GM21526 (cell line): ENCODE measurements at regions not wholly inside any gene's neighbourhood (a gene's known extent, or its start where the extent isn't known, plus 50 kb on each side); places are given as distances from the start of the nearest gene placed in this dataset.
A peak's percentile ranks its signal among the peaks of the same experiment; 100 is the strongest.

ENCODE experiments used
- ATAC-seq: cut with Tn5 transposase; IDR thresholded peaks from one replicate; pipeline ENCODE4 v1.9.1; 2021; ENCODE audit warnings: moderate library complexity; ENCODE audit not compliant: unreplicated experiment, low FRiP score

DNA sequence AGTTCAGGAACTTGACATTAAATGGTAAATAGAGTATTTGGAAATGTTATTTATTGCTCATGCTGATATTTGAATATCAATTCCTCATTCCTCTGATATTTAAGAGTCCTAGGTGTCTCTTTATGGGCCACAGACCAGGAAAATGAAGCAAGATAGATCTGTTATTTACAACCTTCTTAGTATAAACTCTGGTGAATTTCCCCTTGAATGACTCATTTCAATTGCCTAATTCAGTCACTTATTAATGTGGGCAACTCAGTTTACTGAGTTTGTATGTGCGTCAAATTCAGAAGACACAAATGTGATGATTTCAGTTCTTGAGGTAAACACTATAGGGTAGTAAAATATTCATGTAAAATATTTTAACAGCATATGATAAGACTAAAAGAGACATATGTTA lies 1404.4 kb upstream of the PRMT6 start:
- ATAC-seq: no peak

DNA sequence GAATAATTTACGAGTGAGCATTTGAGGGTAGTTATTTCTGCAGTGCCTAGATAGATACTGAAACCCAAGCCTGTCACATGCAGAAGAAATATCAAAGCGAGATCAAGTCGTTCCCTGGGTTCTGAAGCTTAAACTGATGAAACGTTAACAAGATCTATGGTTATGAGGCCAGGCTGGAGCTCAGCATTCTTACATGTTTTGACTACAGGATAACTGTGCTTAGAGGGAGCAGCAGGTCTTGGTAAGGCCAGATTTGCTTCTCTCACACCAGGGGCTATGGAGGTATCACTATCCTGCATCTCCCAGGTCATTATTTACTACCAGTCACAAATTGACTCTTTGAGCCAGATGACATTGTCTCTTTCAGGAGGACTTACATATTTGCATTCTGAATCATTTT lies 1401.4 kb upstream of the PRMT6 start:
- no peak for ATAC-seq

DNA sequence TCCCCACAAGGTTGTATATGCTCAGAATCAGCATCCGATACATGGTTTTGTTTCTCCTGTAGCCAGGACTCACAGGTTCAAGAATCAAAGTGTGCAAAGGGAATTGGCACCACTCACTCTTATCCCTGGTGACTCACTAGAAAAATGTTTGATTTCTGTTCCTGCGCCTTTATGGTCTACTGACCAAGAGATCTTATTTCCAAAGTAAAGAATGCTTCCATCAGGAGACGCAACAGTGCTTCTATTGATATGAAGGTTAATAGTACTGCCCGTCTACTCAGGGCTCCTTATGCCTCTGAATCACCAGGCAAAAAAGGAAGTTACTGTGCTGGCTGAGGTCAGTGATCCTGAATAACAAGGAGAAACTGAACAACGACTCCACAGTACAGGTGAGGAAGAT lies 1392.0 kb upstream of the PRMT6 start:
- no peak for ATAC-seq

DNA sequence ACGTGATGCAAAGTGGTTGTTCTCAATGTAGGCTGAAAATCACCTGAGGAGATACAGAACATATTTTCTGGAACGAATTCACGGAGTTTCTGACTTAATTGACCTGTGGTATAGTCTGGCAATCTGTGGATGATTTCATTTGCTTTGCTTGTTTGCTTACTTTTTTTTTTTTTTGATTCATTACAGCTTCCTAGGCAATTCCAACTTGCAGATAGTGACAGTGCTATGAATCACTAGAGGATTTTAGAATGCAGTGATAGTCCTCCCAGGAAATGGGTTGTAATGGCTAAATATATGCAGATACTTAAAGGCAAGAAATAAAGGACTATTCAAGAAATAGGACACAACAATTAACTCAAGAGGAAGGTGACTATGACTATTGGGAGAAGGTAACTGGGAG lies 1378.1 kb upstream of the PRMT6 start:
- ATAC-seq: no peak

DNA sequence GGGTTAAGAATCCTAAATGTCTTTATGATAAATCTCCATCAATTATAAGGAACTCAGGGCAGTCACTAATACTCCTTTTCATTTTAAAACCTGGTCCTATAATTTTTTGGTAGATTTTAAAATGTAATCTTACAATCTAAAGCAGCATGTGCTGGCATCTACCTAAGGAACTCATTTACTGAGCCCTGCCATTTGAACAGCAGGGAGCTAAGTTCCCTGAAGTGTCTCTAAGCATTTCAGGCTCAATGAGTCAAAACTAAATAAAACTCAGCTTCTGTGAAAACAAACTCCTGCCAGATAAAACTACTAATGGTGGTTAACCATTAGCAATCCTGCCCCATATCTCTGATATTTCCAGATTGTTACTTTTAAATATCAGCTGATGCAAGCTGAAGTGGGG lies 1371.8 kb upstream of the PRMT6 start:
- no peak for ATAC-seq

DNA sequence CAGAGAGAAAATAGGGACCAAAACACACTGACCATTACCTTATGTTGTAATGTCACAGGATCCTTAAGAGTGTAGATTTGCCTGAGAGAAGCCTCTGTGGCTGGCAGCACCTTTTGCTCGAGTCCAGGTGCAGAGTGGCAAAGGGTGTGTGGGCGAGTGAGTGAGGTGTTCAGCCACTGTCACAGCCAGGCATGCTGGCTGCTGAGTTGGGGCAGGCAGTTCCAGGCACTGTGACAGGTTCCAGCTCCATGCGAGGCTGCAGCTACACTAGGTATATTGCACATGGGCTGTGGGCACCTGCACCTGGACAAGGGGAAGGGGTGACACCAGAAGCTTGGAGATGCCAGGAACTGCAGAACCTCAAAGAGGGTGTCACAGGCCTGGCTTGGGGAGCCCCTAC lies 1370.4 kb upstream of the PRMT6 start:
- no peak for ATAC-seq

DNA sequence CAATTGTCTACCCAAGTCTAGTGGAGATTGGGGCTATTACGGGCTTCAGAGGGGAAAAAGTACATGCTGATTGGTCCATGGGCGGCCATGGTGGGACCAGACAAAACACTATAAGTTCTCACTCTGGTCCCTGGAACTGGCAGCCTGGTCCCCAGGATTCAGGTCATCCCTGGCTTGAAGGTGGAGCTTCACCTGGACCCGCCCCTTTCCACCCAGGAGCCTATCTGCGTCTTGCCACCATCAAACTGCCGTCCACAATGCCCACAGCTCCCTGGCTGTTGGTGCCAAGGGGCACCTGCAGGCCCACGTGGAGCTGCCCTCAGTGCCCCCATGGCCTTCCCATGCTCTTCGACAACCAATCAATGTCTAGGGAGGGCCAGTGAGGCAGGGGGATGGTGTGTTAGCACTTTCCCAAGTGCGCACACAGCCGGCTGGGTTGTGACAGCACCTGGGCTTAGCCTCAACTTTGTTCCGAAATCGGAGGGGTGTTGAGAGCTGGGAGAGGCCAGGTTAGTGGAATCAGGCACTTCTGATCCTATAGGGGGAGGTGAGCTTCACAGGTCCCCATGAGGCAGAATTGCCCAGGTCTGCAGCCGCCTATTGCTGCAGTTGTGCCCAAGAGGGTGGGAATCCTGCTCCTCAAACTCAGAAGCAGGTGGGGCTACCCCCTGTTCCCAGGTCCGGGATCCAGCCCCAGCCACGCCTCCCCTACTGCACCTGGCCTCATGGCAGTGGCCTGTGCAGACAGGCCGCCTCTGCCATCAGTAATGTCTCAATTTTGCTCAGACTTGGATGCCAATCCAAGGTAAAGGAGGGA lies 1369.4 kb upstream of the PRMT6 start:
- no peak for ATAC-seq

DNA sequence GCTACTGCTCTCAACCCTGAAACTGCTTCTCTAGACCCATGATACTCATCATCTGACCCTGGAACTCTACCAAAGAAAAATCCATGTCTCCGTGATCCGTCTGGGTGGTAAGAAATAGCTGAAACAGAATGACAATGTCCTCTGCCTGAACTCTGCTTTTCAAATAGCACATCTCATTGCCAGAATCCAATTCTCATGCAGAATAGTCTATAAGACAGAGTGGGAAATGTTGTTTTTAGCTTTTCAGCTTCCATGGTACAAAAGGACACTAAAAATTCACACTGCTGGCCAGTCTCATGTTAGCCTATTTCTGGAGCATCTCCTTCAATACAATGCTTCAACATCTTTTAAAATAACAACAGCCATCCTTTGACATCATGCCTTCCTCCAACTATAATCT lies 1355.8 kb upstream of the PRMT6 start:
- no peak for ATAC-seq

DNA sequence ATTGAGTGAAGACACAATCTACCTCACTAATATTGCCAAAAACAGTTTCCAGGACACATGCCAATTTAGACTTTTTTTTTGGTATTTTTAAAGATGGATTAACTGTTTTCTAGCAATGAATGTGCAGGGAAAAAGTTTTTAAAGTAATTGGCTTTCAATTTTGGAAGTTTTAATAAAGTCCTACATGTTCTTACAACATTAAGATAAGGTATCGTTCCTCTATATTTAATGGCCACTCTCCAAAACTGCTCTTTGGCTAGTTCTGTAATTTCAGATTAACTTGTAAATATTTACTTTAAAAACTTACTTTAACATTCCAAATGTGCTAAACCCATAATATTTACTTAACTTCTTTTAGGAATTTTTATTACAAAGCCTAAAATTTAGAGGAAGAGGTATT lies 1332.2 kb upstream of the PRMT6 start:
- ATAC-seq: no peak

DNA sequence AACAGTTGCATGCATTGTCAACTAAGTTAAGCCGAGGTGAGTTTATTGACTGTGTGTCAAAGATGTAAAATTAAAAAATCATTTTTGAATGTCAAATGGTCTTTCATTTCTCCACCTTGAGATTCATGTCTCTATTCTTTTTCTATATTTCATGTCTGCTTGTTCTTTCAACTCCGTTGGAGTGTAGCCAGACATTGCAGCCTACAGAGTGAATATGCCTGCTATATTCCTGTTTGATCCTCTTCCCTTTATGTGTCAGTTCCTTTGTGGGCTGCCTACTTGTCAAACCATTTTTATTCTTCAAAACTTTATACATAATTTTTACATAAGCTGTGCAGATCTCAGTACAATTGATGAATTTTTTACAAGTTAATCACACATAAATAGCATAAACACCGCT lies 1325.8 kb upstream of the PRMT6 start:
- ATAC-seq: no peak

DNA sequence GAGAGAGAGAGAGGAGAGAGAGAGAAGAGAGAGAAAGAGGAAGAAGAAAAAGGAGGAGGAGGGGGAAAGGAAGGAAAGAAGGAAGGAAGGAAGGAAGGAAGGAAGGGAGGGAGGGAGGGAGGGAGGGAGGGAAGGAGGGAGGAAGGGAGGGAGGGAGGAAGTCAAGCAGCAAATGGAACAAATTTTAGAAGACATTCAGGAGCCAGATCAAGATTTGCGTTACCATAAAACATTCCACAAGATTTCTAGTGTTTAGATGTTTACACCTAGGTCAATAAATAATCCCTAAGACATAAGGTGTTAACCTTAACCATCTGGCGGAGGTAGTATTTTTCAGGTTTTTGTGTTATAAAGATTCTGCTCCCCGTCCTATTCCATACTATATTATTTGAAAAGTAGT lies 1320.1 kb upstream of the PRMT6 start:
- no peak for ATAC-seq

DNA sequence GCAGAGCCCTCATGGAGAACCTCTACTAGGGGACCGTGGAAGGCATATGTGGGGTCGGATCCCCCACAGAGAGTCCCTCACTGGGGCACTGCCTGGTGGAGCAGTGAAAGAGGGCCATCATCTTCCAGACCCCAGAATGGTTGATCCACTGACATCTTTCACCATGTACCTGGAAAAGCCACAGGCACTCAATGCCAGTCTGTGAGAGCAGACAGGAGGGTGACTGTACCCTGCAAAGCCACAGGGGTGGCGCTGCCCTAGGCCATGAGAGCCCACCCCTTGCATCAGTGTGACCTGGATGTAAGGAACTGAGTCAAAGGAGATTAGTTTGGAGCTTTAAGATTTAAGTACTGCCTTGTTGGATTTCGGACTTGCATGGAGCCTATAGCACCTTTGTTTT lies 1276.7 kb upstream of the PRMT6 start:
- ATAC-seq: no peak

DNA sequence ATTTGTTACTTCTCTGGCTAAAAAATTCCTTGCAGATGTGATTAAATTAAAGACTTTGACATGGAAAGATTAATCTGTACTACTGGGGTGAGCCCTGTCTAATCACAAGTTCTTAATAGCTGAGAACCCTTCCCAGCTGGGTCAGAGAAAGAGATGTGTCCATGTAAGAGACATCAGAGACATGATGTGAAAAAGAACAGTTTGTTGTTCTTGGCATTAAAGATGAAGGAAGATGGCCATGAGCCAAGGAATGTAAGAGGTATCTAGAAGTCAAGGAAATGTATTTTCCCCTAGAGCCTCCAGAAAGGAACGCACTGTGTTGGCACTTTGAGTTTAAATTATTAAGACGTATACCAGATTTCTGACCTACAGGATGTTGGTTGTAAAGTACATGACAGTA lies 1271.5 kb upstream of the PRMT6 start:
- ATAC-seq: no peak

DNA sequence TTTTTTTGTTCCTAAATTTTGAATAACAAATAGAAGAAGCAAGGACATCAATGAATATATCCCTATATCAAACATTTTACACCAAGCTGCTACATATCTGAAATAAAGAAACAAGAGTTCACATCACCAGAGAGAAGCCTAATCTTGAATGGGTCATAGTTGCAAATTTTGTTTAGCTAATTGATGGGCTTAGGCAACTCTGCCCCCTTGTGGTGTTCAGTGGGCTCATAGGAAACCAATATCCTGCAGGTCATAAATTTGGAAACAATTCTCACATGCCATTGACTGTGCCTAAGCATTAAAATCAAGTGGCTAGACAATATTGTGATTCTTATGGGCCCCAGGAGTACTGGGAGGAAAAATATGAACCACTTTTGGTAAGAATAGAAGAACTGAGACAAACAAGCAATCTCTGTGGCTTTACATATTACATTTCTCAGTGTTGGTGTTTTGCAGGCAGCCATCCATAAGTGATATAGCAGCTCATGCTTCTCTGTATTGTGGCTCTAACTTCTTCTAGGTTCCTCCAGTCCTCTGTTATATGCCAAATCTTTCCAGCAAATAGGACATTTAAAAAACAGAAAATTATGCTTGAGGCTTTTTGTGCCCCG lies 1262.8 kb upstream of the PRMT6 start:
- ATAC-seq: no peak

DNA sequence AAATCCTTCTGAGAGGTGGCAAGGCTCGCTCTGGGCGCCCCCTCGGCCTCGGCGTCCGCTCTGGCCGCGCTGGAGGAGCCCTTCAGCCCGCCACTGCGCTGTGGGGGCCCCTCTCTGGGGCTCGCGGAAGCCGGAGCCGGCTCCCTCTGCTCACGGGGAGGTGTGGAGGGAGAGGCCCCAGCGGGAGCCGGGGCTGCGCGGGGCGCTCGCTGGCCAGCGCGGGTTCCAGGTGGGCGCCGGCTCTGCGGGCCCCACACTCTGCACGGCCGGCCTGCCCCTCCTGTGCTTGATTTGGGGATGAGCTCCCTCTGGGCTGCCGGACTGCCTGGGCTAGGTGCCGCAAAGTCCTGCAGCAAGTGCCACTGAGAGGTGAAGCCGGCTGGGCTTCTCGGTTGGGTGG lies 1260.7 kb upstream of the PRMT6 start:
- ATAC-seq: no peak

DNA sequence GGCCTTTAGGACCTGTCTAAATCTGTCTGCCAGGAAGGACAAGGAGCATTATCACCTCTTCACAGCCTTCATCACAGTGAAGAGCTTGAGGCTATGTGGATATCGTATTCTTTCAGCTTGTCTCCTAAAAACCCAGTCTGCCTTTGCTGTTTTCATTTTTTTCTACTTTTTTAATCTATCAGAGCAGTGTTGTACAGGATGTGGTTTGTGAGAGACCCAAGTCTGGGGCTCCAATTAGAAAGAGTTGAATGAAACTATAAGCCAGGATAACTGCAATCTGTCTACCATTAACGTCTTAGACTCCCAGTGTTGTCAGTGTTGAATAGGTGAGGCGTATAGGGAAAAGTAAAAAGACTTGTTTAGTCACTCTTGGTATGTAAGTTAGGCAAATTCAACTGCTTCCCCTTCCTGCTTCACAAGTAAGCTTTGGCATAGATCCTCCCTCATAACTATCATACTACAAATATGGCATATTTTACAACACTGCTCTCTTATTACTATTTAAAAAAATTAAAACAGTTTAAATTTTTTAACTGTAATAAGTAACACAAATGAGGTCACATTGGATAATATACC lies 1225.8 kb upstream of the PRMT6 start:
- ATAC-seq: no peak

DNA sequence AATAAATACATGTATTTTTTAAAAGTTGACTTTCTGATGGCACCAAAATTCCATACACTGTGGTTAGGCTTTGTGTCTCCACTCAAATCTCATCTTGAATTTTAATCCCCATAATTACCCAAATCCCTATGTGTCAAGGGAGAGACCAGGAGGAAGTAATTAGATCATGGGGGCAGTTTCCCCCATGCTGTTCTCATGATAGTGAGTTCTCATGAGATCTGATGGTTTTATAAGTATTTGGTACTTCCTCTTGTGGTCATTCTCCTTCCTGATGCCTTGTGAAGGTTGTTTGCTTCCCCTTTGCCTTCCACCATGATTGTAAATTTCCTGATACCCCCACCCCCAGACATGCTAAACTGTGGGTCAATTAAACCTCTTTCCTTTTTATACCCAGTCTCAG lies 1218.4 kb upstream of the PRMT6 start:
- no peak for ATAC-seq

DNA sequence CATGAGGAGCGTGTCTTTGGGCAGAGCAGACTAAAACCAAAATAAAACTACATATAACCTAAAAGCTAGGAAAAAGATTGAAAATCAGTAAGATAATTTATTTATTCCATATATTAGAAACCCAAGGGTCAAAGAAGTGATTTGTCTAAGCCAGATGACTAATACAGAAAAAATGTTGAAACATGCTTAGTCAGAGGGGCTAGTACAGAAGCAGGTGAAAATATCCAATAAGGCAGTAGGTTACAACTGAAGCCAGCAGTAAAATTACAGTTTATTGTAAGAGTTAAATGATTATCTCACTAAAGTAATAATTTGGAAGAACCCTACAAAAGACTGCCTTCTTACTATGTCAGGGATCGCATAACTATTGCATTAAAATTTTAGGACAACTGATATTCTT lies 1190.9 kb upstream of the PRMT6 start:
- no peak for ATAC-seq

DNA sequence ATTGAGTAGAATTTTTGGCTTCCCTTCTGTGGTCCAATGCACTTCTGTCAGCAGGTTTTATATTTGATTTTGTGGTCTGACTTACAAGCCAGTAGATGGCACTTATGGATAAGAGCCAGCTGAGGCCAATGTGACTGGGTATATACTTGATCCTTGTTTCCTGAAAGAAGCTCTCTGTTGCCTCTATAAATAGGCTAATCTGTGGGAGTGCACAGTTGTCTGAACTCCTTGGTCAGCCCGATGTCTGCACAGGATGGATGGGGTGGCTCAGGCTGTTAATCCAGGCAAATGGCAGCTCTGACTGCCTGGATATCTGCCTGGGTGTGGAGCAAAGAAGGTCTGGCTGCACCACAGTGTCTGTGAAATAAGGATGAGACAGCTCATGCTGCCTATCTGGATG lies 1183.7 kb upstream of the PRMT6 start:
- no peak for ATAC-seq

DNA sequence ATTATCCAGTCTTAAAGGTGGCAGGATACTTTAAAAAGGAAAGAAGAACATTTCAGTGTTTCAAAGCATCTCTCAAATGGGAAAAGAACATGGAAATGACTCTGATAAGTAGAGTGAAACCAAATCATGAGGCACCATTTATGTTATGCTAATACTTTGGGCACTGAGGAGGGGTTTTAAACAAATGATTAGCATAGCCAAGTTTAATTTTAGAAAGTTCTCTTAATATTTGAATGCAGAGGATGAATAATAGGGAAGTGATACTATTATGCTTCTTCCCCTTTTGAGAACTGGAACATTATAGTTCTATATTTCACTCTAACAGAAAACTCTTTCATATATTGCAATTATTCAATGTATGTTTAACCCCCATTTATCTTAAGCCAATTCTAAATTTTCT lies 1181.9 kb upstream of the PRMT6 start:
- peak; percentile 89 for ATAC-seq

DNA sequence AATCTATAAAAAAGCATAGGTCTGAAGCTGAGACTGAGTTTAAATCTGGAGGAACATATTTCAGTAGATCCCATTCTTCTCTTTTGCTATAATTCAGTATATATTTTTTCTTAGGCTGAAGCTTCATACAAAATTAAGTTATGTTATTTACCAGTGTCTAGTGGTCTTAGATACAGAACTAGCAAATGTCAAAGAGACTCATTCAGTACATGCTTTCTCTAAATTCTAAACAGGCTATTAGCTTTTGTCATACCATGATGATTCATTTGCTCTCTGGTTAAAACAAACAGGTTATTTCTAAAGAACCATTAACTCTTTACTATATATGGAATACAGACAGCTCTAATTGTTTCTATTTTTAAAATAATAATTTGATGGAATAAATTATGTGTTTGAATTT lies 1170.2 kb upstream of the PRMT6 start:
- ATAC-seq: no peak

DNA sequence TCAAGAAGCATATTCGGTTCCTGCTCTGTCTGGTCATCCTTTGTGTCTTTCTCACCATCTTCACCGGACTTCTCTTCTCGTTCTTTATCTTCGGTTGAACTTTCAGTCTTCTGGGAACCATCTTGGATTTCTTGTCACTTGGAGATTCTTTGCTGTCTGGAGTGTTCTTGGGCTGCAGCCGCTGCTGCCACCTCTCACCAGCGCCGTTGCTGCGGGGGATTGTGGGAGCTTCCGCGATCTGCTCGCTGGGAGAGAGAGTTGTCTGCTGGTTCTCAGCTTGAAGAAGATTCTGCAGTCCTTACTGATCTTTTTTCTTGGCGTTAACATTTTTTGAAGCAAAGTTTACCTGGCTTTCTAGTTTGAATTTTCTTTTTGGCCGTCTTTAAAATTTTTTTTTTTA lies 1165.2 kb upstream of the PRMT6 start:
- ATAC-seq: no peak
